H1 (cell line): ENCODE measurements at regions not wholly inside any gene's neighbourhood (a gene's known extent, or its start where the extent isn't known, plus 50 kb on each side); places are given as distances from the start of the nearest gene placed in this dataset.

Experiments
- CTCF ChIA-PET: fragments of 300-600 bp; sonication (Branson Sonifier 250); formaldehyde crosslinking; loops from one replicate; lab custom pipeline; 2021; ENCODE audit not compliant: partially characterized antibody; lab: Charles Lee
- POLR2A ChIA-PET: fragments of 300-600 bp; sonication (Branson Sonifier 250); formaldehyde crosslinking; loops from one replicate; lab custom pipeline; 2021; ENCODE audit warnings: inconsistent platforms; ENCODE audit not compliant: partially characterized antibody; lab: Charles Lee
- DNase-seq, 2 experiments: peaks; one replicate each; pipeline versions ENCODE4 v3.0.0 to v3.0.0-alpha.2; 2010 to 2022; ENCODE audit warnings: low spot score in 2 of 2, low read depth in 1 of 2, mixed read lengths in 1 of 2
- FAIRE-seq: peaks from 2 replicates; lab custom pipeline; 2011; peaks lifted over from hg19 to GRCh38; lab: Jason Lieb, UNC
- H2AFZ ChIP-seq: 2 replicates; pipeline ENCODE4 v1.8.1; 2012; ENCODE audit warnings: low read length, inconsistent platforms
- H2AK5ac ChIP-seq: 2 replicates; pipeline ENCODE4 v1.6.1; 2013; ENCODE audit warnings: low read depth, low read length
- H2BK120ac ChIP-seq: replicated peaks from 2 replicates; pipeline ENCODE3; 2013; ENCODE audit warnings: low read depth, low read length, inconsistent platforms
- H2BK12ac ChIP-seq: 2 replicates; pipeline ENCODE4 v1.6.1; 2013; ENCODE audit warnings: low read depth, low read length
- H2BK15ac ChIP-seq: 2 replicates; pipeline ENCODE4 v1.6.1; 2013; ENCODE audit warnings: low read length
- H2BK20ac ChIP-seq: 2 replicates; pipeline ENCODE4 v1.6.1; 2013; ENCODE audit warnings: low read length
- H2BK5ac ChIP-seq: 2 replicates; pipeline ENCODE4 v1.6.1; 2013; ENCODE audit warnings: low read depth, low read length
- H3K14ac ChIP-seq: 2 replicates; pipeline ENCODE4 v1.6.1; 2013; ENCODE audit warnings: inconsistent platforms; ENCODE audit not compliant: insufficient read length
- H3K18ac ChIP-seq: 2 replicates; pipeline ENCODE4 v1.6.1; 2013; ENCODE audit warnings: low read length; ENCODE audit errors: extremely low read depth
- H3K23ac ChIP-seq: 2 replicates; pipeline ENCODE4 v1.6.1; 2013; ENCODE audit warnings: inconsistent platforms; ENCODE audit not compliant: insufficient read length
- H3K23me2 ChIP-seq: 2 replicates; pipeline ENCODE4 v1.6.1; 2013; ENCODE audit warnings: low read depth, low read length
- H3K27ac ChIP-seq: 2 replicates; pipeline ENCODE4 v1.6.1; 2011; ENCODE audit warnings: low read depth, low read length, inconsistent platforms
- H3K27me3 ChIP-seq, 4 experiments: replicated peaks in 1 of 4; 1 replicate in 1 of 4; 2 replicates in 3 of 4; pipeline versions ENCODE4 v1.6.1 to v1.8.1; 2011 to 2013; ENCODE audit warnings: low read length in 3 of 4, mild to moderate bottlenecking in 3 of 4, inconsistent platforms in 2 of 4, mixed read lengths in 2 of 4, moderate library complexity in 1 of 4; ENCODE audit not compliant: control insufficient read depth in 3 of 4, insufficient read depth in 3 of 4; ENCODE audit errors: extremely low read depth in 1 of 4
- H3K36me3 ChIP-seq, 4 experiments: 2 replicates each; pipeline versions ENCODE4 v1.6.1 to v1.8.1; 2011 to 2013; ENCODE audit warnings: mild to moderate bottlenecking in 4 of 4, low read length in 3 of 4, moderate library complexity in 2 of 4, control low read depth in 1 of 4, inconsistent platforms in 1 of 4; ENCODE audit not compliant: insufficient read depth in 4 of 4, control insufficient read depth in 2 of 4
- H3K4ac ChIP-seq: replicated peaks from 2 replicates; pipeline ENCODE3; 2013; ENCODE audit warnings: low read length, low read depth, mixed read lengths, inconsistent platforms; ENCODE audit not compliant: insufficient read length
- H3K4me1 ChIP-seq, 4 experiments: replicated peaks in 1 of 4; 1 replicate in 1 of 4; 2 replicates in 3 of 4; pipeline versions ENCODE4 v1.6.1 to v1.8.1; 2011 to 2013; ENCODE audit warnings: low read length in 3 of 4, inconsistent platforms in 2 of 4, mixed read lengths in 1 of 4; ENCODE audit not compliant: insufficient read depth in 4 of 4, control insufficient read depth in 3 of 4
- H3K4me2 ChIP-seq, 2 experiments: 2 replicates each; pipeline versions ENCODE4 v1.6.1 to v1.8.1; 2011 to 2013; ENCODE audit warnings: low read depth in 2 of 2, low read length in 2 of 2, control low read depth in 1 of 2, inconsistent platforms in 1 of 2, mild to moderate bottlenecking in 1 of 2; ENCODE audit not compliant: insufficient read depth in 1 of 2
- H3K4me3 ChIP-seq, 4 experiments: fragments of 200-600, 300-600 bp in 1 of 4; sonication (generic), shearing (Covaris generic), sonication (Bioruptor Twin) in 1 of 4; 2 replicates each; pipeline versions ENCODE4 v1.5.1 to v1.8.1; 2011 to 2016; ENCODE audit warnings: low read length in 4 of 4, low read depth in 3 of 4, control low read depth in 2 of 4, inconsistent platforms in 2 of 4, mild to moderate bottlenecking in 2 of 4, mixed read lengths in 1 of 4, moderate library complexity in 1 of 4; ENCODE audit not compliant: insufficient read depth in 2 of 4; ENCODE audit errors: extremely low read depth in 1 of 4
- H3K56ac ChIP-seq: replicated peaks from 2 replicates; pipeline ENCODE3; 2013; ENCODE audit warnings: low read depth, mild to moderate bottlenecking, mixed read lengths, low read length, inconsistent platforms; ENCODE audit not compliant: insufficient read length
- H3K79me1 ChIP-seq: 2 replicates; pipeline ENCODE4 v1.6.1; 2013; ENCODE audit warnings: low read depth, low read length, control low read depth
- H3K79me2 ChIP-seq, 2 experiments: 2 replicates each; pipeline versions ENCODE4 v1.6.1 to v1.8.1; 2012 to 2013; ENCODE audit warnings: low read length in 2 of 2, mild to moderate bottlenecking in 2 of 2, inconsistent platforms in 1 of 2; ENCODE audit not compliant: insufficient read depth in 2 of 2, control insufficient read depth in 1 of 2
- H3K9ac ChIP-seq, 4 experiments: replicated peaks in 1 of 4; 1 replicate in 1 of 4; 2 replicates in 3 of 4; pipeline versions ENCODE4 v1.6.1 to v1.8.1; 2011 to 2013; ENCODE audit warnings: low read depth in 3 of 4, low read length in 3 of 4, control low read depth in 2 of 4, mild to moderate bottlenecking in 2 of 4, moderate library complexity in 2 of 4, inconsistent platforms in 1 of 4; ENCODE audit errors: extremely low read depth in 1 of 4
- H3K9me3 ChIP-seq, 2 experiments: 2 replicates each; pipeline versions ENCODE4 v1.6.1 to v1.8.1; 2012 to 2013; ENCODE audit warnings: mild to moderate bottlenecking in 2 of 2, moderate library complexity in 2 of 2, control low read depth in 1 of 2, inconsistent platforms in 1 of 2, low read depth in 1 of 2, low read length in 1 of 2, mixed read lengths in 1 of 2; ENCODE audit not compliant: insufficient read depth in 2 of 2
- H4K20me1 ChIP-seq, 2 experiments: replicated peaks in 1 of 2; 2 replicates each; pipeline versions ENCODE3 to v1.8.1; 2011 to 2013; ENCODE audit warnings: inconsistent platforms in 2 of 2, low read length in 2 of 2, mild to moderate bottlenecking in 1 of 2; ENCODE audit not compliant: insufficient read depth in 2 of 2, control insufficient read depth in 1 of 2
- H4K5ac ChIP-seq: 2 replicates; pipeline ENCODE4 v1.6.1; 2013; ENCODE audit warnings: low read length, low read depth, mixed read lengths, inconsistent platforms; ENCODE audit not compliant: insufficient read length
- H4K8ac ChIP-seq: 2 replicates; pipeline ENCODE4 v1.8.0; 2013; ENCODE audit warnings: mild to moderate bottlenecking, moderate library complexity, low read length, inconsistent platforms; ENCODE audit not compliant: insufficient read depth; ENCODE audit errors: extremely low read depth
- H4K91ac ChIP-seq: replicated peaks from 2 replicates; pipeline ENCODE3; 2013; ENCODE audit warnings: low read length, mixed read lengths, inconsistent platforms; ENCODE audit not compliant: insufficient read length
- CTCF ChIP-seq, 3 experiments: IDR thresholded peaks; 1 replicate in 2 of 3; 2 replicates in 1 of 3; pipeline versions ENCODE4 v1.5.1 to v1.6.1; 2011; ENCODE audit warnings: low read length in 3 of 3, mild to moderate bottlenecking in 3 of 3, inconsistent platforms in 2 of 3, low read depth in 1 of 3, moderate library complexity in 1 of 3; ENCODE audit not compliant: insufficient read depth in 1 of 3; ENCODE audit errors: control extremely low read depth in 1 of 3
- RAD21 ChIP-seq, 2 experiments: IDR thresholded peaks in 1 of 2; conservative IDR thresholded peaks in 1 of 2; 2 replicates each; pipeline ENCODE4 v1.6.1; 2011; ENCODE audit warnings: low read depth in 2 of 2, low read length in 2 of 2, improper control_type of control experiment in 1 of 2, inconsistent platforms in 1 of 2, mild to moderate bottlenecking in 1 of 2, moderate library complexity in 1 of 2
- RXRA ChIP-seq: IDR thresholded peaks from 2 replicates; pipeline ENCODE4 v1.6.1; 2011; ENCODE audit warnings: low read depth, mild to moderate bottlenecking, low read length, moderate library complexity; ENCODE audit not compliant: insufficient read depth
- SAP30 ChIP-seq: fragments of 300-600 bp; sonication (generic); IDR thresholded peaks from 2 replicates; pipeline ENCODE4 v1.7.1; 2012; ENCODE audit warnings: low read length, moderate library complexity, mild to moderate bottlenecking, inconsistent platforms; ENCODE audit not compliant: insufficient read depth, insufficient replicate concordance
- WGBS, 2 experiments: shearing (Covaris generic) in 1 of 2; methylation state at CpG; one replicate each; pipeline versions ENCODE4 v1.1.6 to v1.1.7; 2013 to 2015; ENCODE audit warnings: low lambda C conversion rate in 2 of 2, mixed read lengths in 2 of 2, inconsistent platforms in 1 of 2, low coverage in 1 of 2, missing lambda C conversion rate in 1 of 2; ENCODE audit not compliant: insufficient replicate concordance in 2 of 2, insufficient coverage in 1 of 2, insufficient read length in 1 of 2; ENCODE audit errors: extremely low coverage in 1 of 2, missing lambda C conversion rate in 1 of 2; 5-methylcytosine and 5-hydroxymethylcytosine counted together

GRCh38 chr16:13839577-13839976 is 80.4 kb upstream of the ERCC4 start:
- Histone ChIP-seq H3K18ac (no peak overlapping the region), H2BK5ac (no peak overlapping the region), H3K56ac (no peak overlapping the region), H3K4me2 (no peak overlapping the region), H3K14ac (no peak overlapping the region), H3K27me3 (no peaks in the 10 kb centered on the region; a peak in 1 of 7 replicates), H4K91ac (no peak overlapping the region), H3K23ac (no peak overlapping the region), H3K27ac (no peak overlapping the region), H2BK120ac (no peak overlapping the region), H3K79me2 (no peaks in the 10 kb centered on the region), H3K9ac (no peak overlapping the region), H3K4me1 (no peaks in the 10 kb centered on the region), H3K36me3 (no peaks in the 10 kb centered on the region), H3K4me3 (no peak overlapping the region), H3K9me3 (no peaks in the 10 kb centered on the region), H3K4ac (no peak overlapping the region), H4K20me1 (no peaks in the 10 kb centered on the region), H2BK20ac (no peak overlapping the region), H2BK12ac (no peak overlapping the region), H3K79me1 (no peaks in the 10 kb centered on the region), H2AK5ac (no peak overlapping the region), H2BK15ac (no peak overlapping the region), H4K5ac (no peak overlapping the region), H4K8ac (no peak overlapping the region), H3K23me2 (no peaks in the 10 kb centered on the region), H2AFZ (no peak overlapping the region)
- 85% methylated on average over 3 of the region's 3 CpGs; no CpG with 5 or more reads in 1 of the 2 experiments for WGBS, 2 experiments
- ChIA-PET POLR2A (no interaction called here), CTCF (interaction anchor here (0.6 to 4.5 kb wide), 7 partner anchors 9 to 325 kb away, joined by 3 to 31 read pairs (median 4); no protein-coding TSS in a partner anchor)
- TF ChIP-seq SAP30 (no peak), RXRA (no peak), RAD21 (IDR thresholded peaks at IDR 0.05 in 1 of 2, conservative IDR thresholded peaks at IDR 0.05 in 1 of 2; ENCODE audit: low read depth in 2 of 2, low read length in 2 of 2) (0 out of 4 replicates have a peak, but pooled peaks of 1 of the 2 experiments have one; percentile 15), CTCF (IDR thresholded peaks at IDR 0.05; ENCODE audit: control extremely low read depth in 1 of 3, insufficient read depth in 1 of 3, low read depth in 1 of 3, low read length in 3 of 3) (peak in 2 of 3 experiments; percentile 12 to 46; a peak in 1 of 4 replicates)
- no peak for DNase-seq
- no peak for FAIRE-seq
